Hepatocyte (in vitro differentiated cells): ENCODE measurements at regions not wholly inside any gene's neighbourhood (a gene's known extent, or its start where the extent isn't known, plus 50 kb on each side); places are given as distances from the start of the nearest gene placed in this dataset.

ENCODE experiments used
- DNase-seq: peaks from one replicate; pipeline ENCODE4 v3.0.0-alpha.2; 2016; ENCODE audit warnings: low spot score
- H2AFZ ChIP-seq: fragments of 200-600 bp; sonication (generic); 2 replicates; pipeline ENCODE4 v1.6.0; 2016; ENCODE audit warnings: antibody characterized with exemption, mild to moderate bottlenecking
- H3K27ac ChIP-seq: fragments of 200-600 bp; sonication (generic); 2 replicates; pipeline ENCODE4 v1.5.1; 2016; ENCODE audit warnings: mild to moderate bottlenecking
- H3K27me3 ChIP-seq: fragments of 200-600 bp; sonication (generic); 2 replicates; pipeline ENCODE4 v1.6.1; 2016
- H3K36me3 ChIP-seq: fragments of 200-600 bp; sonication (generic); replicated peaks from 2 replicates; pipeline ENCODE4 v1.5.1; 2016; ENCODE audit warnings: low read depth; ENCODE audit not compliant: insufficient read depth
- H3K4me1 ChIP-seq: fragments of 200-600 bp; sonication (generic); 2 replicates; pipeline ENCODE4 v1.5.1; 2016; ENCODE audit warnings: mild to moderate bottlenecking, moderate library complexity; ENCODE audit not compliant: insufficient read depth
- H3K4me2 ChIP-seq: fragments of 200-600 bp; sonication (generic); 2 replicates; pipeline ENCODE4 v1.6.0; 2016
- H3K4me3 ChIP-seq: fragments of 200-600 bp; sonication (generic); 2 replicates; pipeline ENCODE4 v1.5.1; 2016; ENCODE audit warnings: mild to moderate bottlenecking
- H3K79me2 ChIP-seq: fragments of 200-600 bp; sonication (generic); 2 replicates; pipeline ENCODE4 v1.6.0; 2017; ENCODE audit warnings: mild to moderate bottlenecking
- H3K9me2 ChIP-seq: fragments of 200-600 bp; sonication (generic); replicated peaks from 2 replicates; pipeline ENCODE4 v1.6.0; 2017; ENCODE audit warnings: mild to moderate bottlenecking; ENCODE audit not compliant: insufficient read depth
- H3K9me3 ChIP-seq: fragments of 200-600 bp; sonication (generic); 2 replicates; pipeline ENCODE4 v1.5.1; 2016; ENCODE audit warnings: low read depth, mild to moderate bottlenecking
- H4K20me1 ChIP-seq: fragments of 200-600 bp; sonication (generic); 2 replicates; pipeline ENCODE4 v1.6.0; 2016; ENCODE audit warnings: mild to moderate bottlenecking; ENCODE audit not compliant: insufficient read depth, poor library complexity, severe bottlenecking
- EZH2 ChIP-seq: fragments of 200-600 bp; sonication (generic); IDR thresholded peaks from 2 replicates; pipeline ENCODE4 v1.6.1; 2016; ENCODE audit warnings: antibody characterized with exemption, mild to moderate bottlenecking, borderline replicate concordance
- EZH2phosphoT487 ChIP-seq: fragments of 200-600 bp; sonication (generic); IDR thresholded peaks from one replicate; pipeline ENCODE4 v1.6.1; 2018; ENCODE audit warnings: antibody characterized with exemption, mild to moderate bottlenecking, low read depth, moderate library complexity; ENCODE audit not compliant: unreplicated experiment, severe bottlenecking
- WGBS: methylation state at CpG from one replicate; pipeline ENCODE4 v1.1.6; 2016; ENCODE audit warnings: low lambda C conversion rate; ENCODE audit errors: missing lambda C conversion rate; 5-methylcytosine and 5-hydroxymethylcytosine counted together
- TF ChIP-seq, protein P1 (sequence below): fragments of 200-600 bp; sonication (generic); IDR thresholded peaks from 2 replicates; pipeline ENCODE4 v1.5.1; 2016; ENCODE audit warnings: antibody characterized with exemption, mild to moderate bottlenecking; ENCODE audit not compliant: poor library complexity

GRCh38 chr11:45085646-45086501 lies 60.6 kb upstream of the PRDM11 start:
- peaks cover 10% of the 10 kb centered on the region for H3K27me3 ChIP-seq
- no peak overlapping the region for H3K27ac ChIP-seq
- DNase-seq, result no peak
- H3K4me2 ChIP-seq, result no peak overlapping the region
- TF ChIP-seq, protein P1, sequence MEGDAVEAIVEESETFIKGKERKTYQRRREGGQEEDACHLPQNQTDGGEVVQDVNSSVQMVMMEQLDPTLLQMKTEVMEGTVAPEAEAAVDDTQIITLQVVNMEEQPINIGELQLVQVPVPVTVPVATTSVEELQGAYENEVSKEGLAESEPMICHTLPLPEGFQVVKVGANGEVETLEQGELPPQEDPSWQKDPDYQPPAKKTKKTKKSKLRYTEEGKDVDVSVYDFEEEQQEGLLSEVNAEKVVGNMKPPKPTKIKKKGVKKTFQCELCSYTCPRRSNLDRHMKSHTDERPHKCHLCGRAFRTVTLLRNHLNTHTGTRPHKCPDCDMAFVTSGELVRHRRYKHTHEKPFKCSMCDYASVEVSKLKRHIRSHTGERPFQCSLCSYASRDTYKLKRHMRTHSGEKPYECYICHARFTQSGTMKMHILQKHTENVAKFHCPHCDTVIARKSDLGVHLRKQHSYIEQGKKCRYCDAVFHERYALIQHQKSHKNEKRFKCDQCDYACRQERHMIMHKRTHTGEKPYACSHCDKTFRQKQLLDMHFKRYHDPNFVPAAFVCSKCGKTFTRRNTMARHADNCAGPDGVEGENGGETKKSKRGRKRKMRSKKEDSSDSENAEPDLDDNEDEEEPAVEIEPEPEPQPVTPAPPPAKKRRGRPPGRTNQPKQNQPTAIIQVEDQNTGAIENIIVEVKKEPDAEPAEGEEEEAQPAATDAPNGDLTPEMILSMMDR, result no peak
- no peak for TF ChIP-seq EZH2phosphoT487
- TF ChIP-seq EZH2, result no peak
- no peaks in the 10 kb centered on the region for H3K9me2 ChIP-seq
- H3K79me2 ChIP-seq, result no peaks in the 10 kb centered on the region
- no peaks in the 10 kb centered on the region for H4K20me1 ChIP-seq
- H3K36me3 ChIP-seq, result no peaks in the 10 kb centered on the region
- H3K4me3 ChIP-seq, result no peak overlapping the region
- no peaks in the 10 kb centered on the region for H3K9me3 ChIP-seq
- no peak overlapping the region for H2AFZ ChIP-seq
- peaks cover 3% of the 10 kb centered on the region for H3K4me1 ChIP-seq
- WGBS, result 67% methylated on average over 11 of the region's 11 CpGs

- Histone ChIP-seq H2AFZ (no peak overlapping the region), H3K27ac (no peak overlapping the region)
- WGBS, result 81% methylated on average over 4 of the region's 5 CpGs
These were observed 59.9 kb upstream of the PRDM11 start for GRCh38 chr11:45086526-45086925.

DNA sequence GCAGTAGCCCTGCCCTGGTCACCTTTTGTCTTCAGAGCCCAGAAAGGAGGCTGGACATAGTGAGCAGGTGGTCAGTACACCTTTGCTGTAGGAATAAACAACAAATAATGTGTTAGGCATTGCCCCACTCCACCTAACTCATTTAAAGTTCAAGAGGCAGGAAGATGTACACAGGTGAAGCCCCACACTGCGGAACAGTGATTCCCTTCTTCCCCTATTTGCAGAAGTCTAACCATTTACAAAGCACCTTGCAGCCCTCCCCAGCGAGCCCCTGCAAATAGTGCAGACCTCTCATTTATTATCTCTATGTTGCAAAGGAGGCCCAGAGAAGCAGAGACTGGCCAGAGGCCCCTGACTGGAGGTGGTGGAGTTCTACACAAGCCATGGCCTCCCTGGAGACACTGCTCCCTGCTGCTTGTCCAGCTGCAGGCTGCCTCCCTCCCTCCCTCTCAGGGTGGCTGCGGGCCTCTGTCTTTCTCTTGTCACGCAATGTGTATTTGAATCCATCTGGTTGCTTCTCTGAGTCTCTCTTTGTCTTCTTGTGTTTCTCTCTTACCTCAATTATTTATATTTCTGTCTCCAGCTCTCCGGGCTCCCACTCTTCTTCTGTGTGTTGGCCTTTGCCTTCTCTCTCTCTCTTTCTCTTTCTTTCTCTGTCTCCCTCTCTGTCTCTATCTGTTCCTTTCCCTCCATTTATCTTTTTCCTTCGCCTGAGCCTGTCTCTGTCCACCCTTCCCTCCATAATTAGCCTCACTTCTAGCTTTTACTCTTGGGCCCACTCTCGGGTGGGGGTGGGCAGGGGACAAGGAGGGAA lies 59.1 kb upstream of the PRDM11 start:
- Histone ChIP-seq H3K4me3 (no peak overlapping the region), H3K36me3 (no peaks in the 10 kb centered on the region), H4K20me1 (no peaks in the 10 kb centered on the region), H3K27me3 (peaks cover 7% of the 10 kb centered on the region), H3K9me3 (no peaks in the 10 kb centered on the region), H3K4me2 (no peak overlapping the region), H3K27ac (peak overlapping the region; percentile 52), H2AFZ (no peak overlapping the region), H3K9me2 (no peaks in the 10 kb centered on the region), H3K4me1 (peaks cover 9% of the 10 kb centered on the region), H3K79me2 (no peaks in the 10 kb centered on the region)
- TF ChIP-seq EZH2, result no peak
- WGBS, result 81% methylated on average over 7 of the region's 7 CpGs
- DNase-seq, result no peak

More at GRCh38 chr11:45086526-45086925, 59.9 kb upstream of the PRDM11 start:
- TF ChIP-seq EZH2, result no peak
- TF ChIP-seq, protein P1, result no peak
- no peak for TF ChIP-seq EZH2phosphoT487
- Histone ChIP-seq H3K4me3 (no peak overlapping the region), H3K9me2 (no peaks in the 10 kb centered on the region), H3K27me3 (peaks cover 10% of the 10 kb centered on the region), H3K79me2 (no peaks in the 10 kb centered on the region), H3K9me3 (no peaks in the 10 kb centered on the region), H4K20me1 (no peaks in the 10 kb centered on the region), H3K36me3 (no peaks in the 10 kb centered on the region), H3K4me2 (no peak overlapping the region), H3K4me1 (peaks cover 3% of the 10 kb centered on the region)
- DNase-seq, result no peak

- H3K79me2 ChIP-seq, result no peaks in the 10 kb centered on the region
These were observed 58.6 kb upstream of the PRDM11 start for GRCh38 chr11:45087900-45088160.

More at GRCh38 chr11:45087900-45088160, 58.6 kb upstream of the PRDM11 start:
- H3K4me3 ChIP-seq, result no peak overlapping the region
- H3K9me3 ChIP-seq, result no peaks in the 10 kb centered on the region
- H3K27me3 ChIP-seq, result peaks cover 1% of the 10 kb centered on the region
- 71% methylated on average over 7 of the region's 7 CpGs for WGBS
- no peak overlapping the region for H2AFZ ChIP-seq
- TF ChIP-seq, protein P1, result no peak
- no peak for TF ChIP-seq EZH2
- H3K4me1 ChIP-seq, result peaks cover 15% of the 10 kb centered on the region
- H3K4me2 ChIP-seq, result no peak overlapping the region
- H4K20me1 ChIP-seq, result no peaks in the 10 kb centered on the region
- DNase-seq, result no peak
- H3K36me3 ChIP-seq, result no peaks in the 10 kb centered on the region
- peak overlapping the region; percentile 52 for H3K27ac ChIP-seq
- no peaks in the 10 kb centered on the region for H3K9me2 ChIP-seq
